IMR-90 (cell line): ENCODE measurements at regions not wholly inside any gene's neighbourhood (a gene's known extent, or its start where the extent isn't known, plus 50 kb on each side); places are given as distances from the start of the nearest gene placed in this dataset.

ENCODE experiments used
- ATAC-seq: fragments of 200-7000 bp; cut with Tn5 transposase; 2 replicates; pipeline ENCODE4 v1.9.1; 2020; ENCODE audit warnings: low read depth, mild to moderate bottlenecking, moderate library complexity
- BruUV-seq: library from RNA; stranded (reverse); fragments of 400-500 nt; replicated peaks from 2 replicates; lab custom pipeline; 2021; lab: Mats Ljungman, UMichigan
- CTCF ChIA-PET: fragments of 300-600 bp; formaldehyde crosslinking; extraction: SDS; loops from one replicate; lab custom pipeline; 2021; ENCODE audit warnings: antibody characterized with exemption; lab: Yijun Ruan, JAX
- POLR2A ChIA-PET: fragments of 300-600 bp; sonication (Branson Sonifier 250); formaldehyde crosslinking; loops from one replicate; lab custom pipeline; 2022; ENCODE audit warnings: antibody characterized with exemption; ENCODE audit not compliant: unreplicated experiment; lab: Charles Lee
- DNase-seq: peaks from one replicate; pipeline ENCODE4 v3.0.0; 2013
- H2AFZ ChIP-seq: replicated peaks from 2 replicates; pipeline ENCODE3; 2013; ENCODE audit warnings: low read length, mild to moderate bottlenecking; ENCODE audit not compliant: poor library complexity
- H2AK5ac ChIP-seq: 2 replicates; pipeline ENCODE4 v1.6.1; 2013; ENCODE audit warnings: low read depth, low read length, inconsistent platforms
- H2AK9ac ChIP-seq: replicated peaks from 2 replicates; pipeline ENCODE3; 2013; ENCODE audit warnings: mild to moderate bottlenecking, low read depth, low read length, moderate library complexity; ENCODE audit not compliant: poor library complexity
- H2BK120ac ChIP-seq: 2 replicates; pipeline ENCODE4 v1.6.1; 2013; ENCODE audit warnings: low read depth, low read length, inconsistent platforms
- H2BK15ac ChIP-seq: 3 replicates; pipeline ENCODE4 v1.6.1; 2013; ENCODE audit warnings: low read depth, low read length, inconsistent platforms
- H2BK20ac ChIP-seq: 2 replicates; pipeline ENCODE4 v1.6.1; 2013; ENCODE audit warnings: low read depth, mild to moderate bottlenecking, inconsistent platforms, low read length, moderate library complexity
- H2BK5ac ChIP-seq: 2 replicates; pipeline ENCODE4 v1.6.1; 2013; ENCODE audit warnings: mild to moderate bottlenecking, low read depth, low read length, inconsistent platforms; ENCODE audit not compliant: poor library complexity, severe bottlenecking
- H3K14ac ChIP-seq: replicated peaks from 2 replicates; pipeline ENCODE4 v1.6.1; 2013; ENCODE audit warnings: low read depth, low read length, inconsistent platforms
- H3K18ac ChIP-seq: 2 replicates; pipeline ENCODE4 v1.6.1; 2013; ENCODE audit warnings: low read depth, low read length, control low read depth
- H3K23ac ChIP-seq: 2 replicates; pipeline ENCODE4 v1.6.1; 2013; ENCODE audit warnings: low read depth, low read length, inconsistent platforms
- H3K27ac ChIP-seq: 2 replicates; pipeline ENCODE4 v1.5.1; 2013; ENCODE audit warnings: mild to moderate bottlenecking, control low read depth, low read length; ENCODE audit not compliant: insufficient read depth
- H3K27me3 ChIP-seq: 2 replicates; pipeline ENCODE4 v1.6.1; 2013; ENCODE audit warnings: low read length; ENCODE audit not compliant: control insufficient read depth, insufficient read depth
- H3K36me3 ChIP-seq: 2 replicates; pipeline ENCODE4 v1.6.1; 2013; ENCODE audit warnings: low read length, mixed read lengths; ENCODE audit not compliant: control insufficient read depth, insufficient read depth
- H3K4ac ChIP-seq: 2 replicates; pipeline ENCODE4 v1.6.1; 2013; ENCODE audit warnings: low read depth, low read length, inconsistent platforms
- H3K4me1 ChIP-seq: 2 replicates; pipeline ENCODE4 v1.6.1; 2013; ENCODE audit warnings: low read length, mixed read lengths; ENCODE audit not compliant: control insufficient read depth, insufficient read depth
- H3K4me2 ChIP-seq: 2 replicates; pipeline ENCODE4 v1.6.1; 2013; ENCODE audit warnings: low read depth, mild to moderate bottlenecking, control low read depth, low read length, moderate library complexity
- H3K4me3 ChIP-seq: 2 replicates; pipeline ENCODE4 v1.5.1; 2013; ENCODE audit warnings: low read depth, mild to moderate bottlenecking, control low read depth, low read length, moderate library complexity; ENCODE audit not compliant: insufficient read depth
- H3K56ac ChIP-seq: 2 replicates; pipeline ENCODE4 v1.6.1; 2013; ENCODE audit warnings: low read length, inconsistent platforms; ENCODE audit not compliant: insufficient read depth; ENCODE audit errors: extremely low read depth
- H3K79me1 ChIP-seq, 2 experiments: 2 replicates each; pipeline ENCODE4 v1.6.1; 2013; ENCODE audit warnings: low read length in 2 of 2, inconsistent platforms in 1 of 2, low read depth in 1 of 2
- H3K9ac ChIP-seq: 2 replicates; pipeline ENCODE4 v1.6.1; 2013; ENCODE audit warnings: low read depth, low read length, control low read depth
- H3K9me1 ChIP-seq: 2 replicates; pipeline ENCODE4 v1.6.1; 2013; ENCODE audit warnings: low read length, inconsistent platforms; ENCODE audit not compliant: insufficient read depth
- H3K9me3 ChIP-seq: 2 replicates; pipeline ENCODE4 v1.6.1; 2013; ENCODE audit warnings: low read length; ENCODE audit not compliant: control insufficient read depth, insufficient read depth
- H4K20me1 ChIP-seq: 2 replicates; pipeline ENCODE4 v1.6.1; 2013; ENCODE audit warnings: low read length, inconsistent platforms; ENCODE audit not compliant: insufficient read depth
- H4K5ac ChIP-seq: 2 replicates; pipeline ENCODE4 v1.6.1; 2013; ENCODE audit warnings: mild to moderate bottlenecking, low read depth, low read length, control low read depth
- H4K8ac ChIP-seq, 2 experiments: 2 replicates each; pipeline ENCODE4 v1.6.1; 2013; ENCODE audit warnings: low read depth in 2 of 2, low read length in 2 of 2, control low read depth in 1 of 2, inconsistent platforms in 1 of 2
- H4K91ac ChIP-seq: 2 replicates; pipeline ENCODE4 v1.6.1; 2013; ENCODE audit warnings: low read depth, low read length, inconsistent platforms; ENCODE audit not compliant: insufficient read depth
- SMC3 ChIP-seq: fragments of 150-350 bp; IDR thresholded peaks from 2 replicates; pipeline ENCODE4 v1.6.1; 2016; ENCODE audit warnings: low read depth, mild to moderate bottlenecking, antibody characterized with exemption, low read length, moderate library complexity
- WGBS, 2 experiments: methylation state at CpG; one replicate each; pipeline versions ENCODE4 v1.1.5 to v1.1.7; 2013; ENCODE audit warnings: missing lambda C conversion rate in 2 of 2; ENCODE audit not compliant: insufficient read length in 1 of 2; ENCODE audit errors: extremely low coverage in 2 of 2; 5-methylcytosine and 5-hydroxymethylcytosine counted together
- dilution Hi-C: fragments of 300-500 bp; cut with HindIII; formaldehyde crosslinking; loops from one replicate; pipeline ENCODE4 v1.14.3; 2018; ENCODE audit warnings: low sequenced_read_pairs; ENCODE audit not compliant: unreplicated experiment
- in situ Hi-C: fragments of 300-500 bp; cut with MboI; formaldehyde crosslinking; loops from 3 replicates; pipeline ENCODE4 v1.14.3; 2019; ENCODE audit warnings: low sequenced_read_pairs, inconsistent platforms, mixed read lengths
- intact Hi-C: fragments of 100-400 bp; cut with micrococcal nuclease; formaldehyde crosslinking; loops from 2 replicates; pipeline ENCODE4 v1.10.0; 2022
- TF ChIP-seq, protein P1 (sequence below): fragments of 150-350 bp; IDR thresholded peaks from 2 replicates; pipeline ENCODE4 v1.6.1; 2017; ENCODE audit warnings: mild to moderate bottlenecking, antibody characterized with exemption, low read length, low read depth

DNA sequence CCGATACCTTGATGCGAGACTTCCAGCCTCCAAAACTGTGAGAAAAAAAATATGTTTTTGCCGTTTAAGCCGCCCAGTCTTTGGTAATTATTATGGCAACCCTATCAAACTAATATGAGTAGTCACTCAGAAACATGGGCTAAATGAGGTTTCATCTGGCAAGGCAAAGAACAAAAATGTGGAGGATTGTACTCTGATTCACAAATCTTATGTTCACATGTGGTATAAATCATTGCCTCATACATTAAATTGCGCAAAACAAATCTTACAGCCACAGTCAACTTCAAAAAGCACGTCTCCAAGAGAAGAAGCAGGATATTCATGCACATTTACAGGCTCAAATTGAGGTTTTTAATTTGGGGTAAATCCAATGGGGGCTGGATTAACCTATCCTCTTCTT, 1435.4 kb upstream of the LRRTM1 start:
- H3K9ac ChIP-seq: no peak overlapping the region
- H4K91ac ChIP-seq: no peak overlapping the region
- no peak overlapping the region for H2BK5ac ChIP-seq
- no peak for ATAC-seq
- no peak overlapping the region for H3K27ac ChIP-seq
- H3K4ac ChIP-seq: no peak overlapping the region
- no peaks in the 10 kb centered on the region for H3K79me1 ChIP-seq
- no peak overlapping the region for H3K56ac ChIP-seq
- H3K9me3 ChIP-seq: no peaks in the 10 kb centered on the region
- no peak overlapping the region for H2BK20ac ChIP-seq
- BruUV-seq: no TSS peak
- H2AK5ac ChIP-seq: no peak overlapping the region
- no peak overlapping the region for H2BK15ac ChIP-seq
- H3K18ac ChIP-seq: no peak overlapping the region
- no peak overlapping the region for H3K4me2 ChIP-seq
- H3K27me3 ChIP-seq: no peaks in the 10 kb centered on the region
- dilution Hi-C loops (no loop called here), in situ Hi-C loops (no loop called here), intact Hi-C loops (no loop called here)
- no peak overlapping the region for H2BK120ac ChIP-seq
- POLR2A ChIA-PET: no interaction called here
- WGBS, 2 experiments: 100% methylated on average over 1 of the region's 6 CpGs; no CpG with 5 or more reads in 1 of the 2 experiments
- no peak overlapping the region for H3K23ac ChIP-seq
- CTCF ChIA-PET: no interaction called here
- no peak overlapping the region for H4K8ac ChIP-seq
- H4K5ac ChIP-seq: no peak overlapping the region
- no peaks in the 10 kb centered on the region for H3K4me1 ChIP-seq
- H2AK9ac ChIP-seq: no peak overlapping the region
- no peak for DNase-seq
- H3K36me3 ChIP-seq: no peaks in the 10 kb centered on the region
- H3K14ac ChIP-seq: no peak overlapping the region
- TF ChIP-seq SMC3: no peak
- TF ChIP-seq, protein P1, sequence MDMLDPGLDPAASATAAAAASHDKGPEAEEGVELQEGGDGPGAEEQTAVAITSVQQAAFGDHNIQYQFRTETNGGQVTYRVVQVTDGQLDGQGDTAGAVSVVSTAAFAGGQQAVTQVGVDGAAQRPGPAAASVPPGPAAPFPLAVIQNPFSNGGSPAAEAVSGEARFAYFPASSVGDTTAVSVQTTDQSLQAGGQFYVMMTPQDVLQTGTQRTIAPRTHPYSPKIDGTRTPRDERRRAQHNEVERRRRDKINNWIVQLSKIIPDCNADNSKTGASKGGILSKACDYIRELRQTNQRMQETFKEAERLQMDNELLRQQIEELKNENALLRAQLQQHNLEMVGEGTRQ: no peak
- H3K4me3 ChIP-seq: no peak overlapping the region
- no peaks in the 10 kb centered on the region for H3K9me1 ChIP-seq
- H2AFZ ChIP-seq: no peak overlapping the region
- no peaks in the 10 kb centered on the region for H4K20me1 ChIP-seq
